ENCODE measurements at regions not wholly inside any gene's neighbourhood (a gene's known extent, or its start where the extent isn't known, plus 50 kb on each side); places are given as distances from the start of the nearest gene placed in this dataset.

GRCh38 chr1:229011022-229011421 is 259.9 kb upstream of the RAB4A start:
- TF ChIP-seq POLR2A (IDR thresholded peaks at IDR 0.05) = no peak
- no peak for TF ChIP-seq CTCF (IDR thresholded peaks at IDR 0.05)
